ENCODE measurements at regions not wholly inside any gene's neighbourhood (a gene's known extent, or its start where the extent isn't known, plus 50 kb on each side); places are given as distances from the start of the nearest gene placed in this dataset.

DNA sequence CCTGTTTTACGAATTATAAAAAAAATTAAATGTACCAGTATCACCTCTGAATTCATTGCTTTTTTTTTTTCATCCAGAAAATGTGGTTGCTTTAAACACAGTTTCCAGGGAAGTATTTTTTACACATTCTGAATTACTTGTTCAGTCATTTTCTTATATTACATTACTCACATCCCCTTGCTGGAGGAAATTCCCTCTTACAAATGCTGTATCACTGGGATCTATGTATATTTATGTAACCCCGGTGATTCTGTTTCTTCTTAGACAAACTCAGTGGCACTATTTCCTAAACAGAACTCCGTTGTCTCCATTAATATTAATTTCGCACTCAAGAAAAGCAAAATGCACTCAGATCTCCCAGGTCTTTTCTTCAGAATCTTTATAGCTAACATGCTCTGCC lies 1078.5 kb upstream of the ZEB2 start:
- H3K9me3 Mint-ChIP-seq: peaks cover 0 to 2% (median 0%) of the 10 kb centered on the region in 6 donors
- H3K36me3 Mint-ChIP-seq: no peaks in the 10 kb centered on the region
- H3K4me3 Mint-ChIP-seq: no peak overlapping the region
- no peak for DNase-seq
- H3K27me3 Mint-ChIP-seq (ENCODE audit: low read depth in 3 of 3): no peaks in the 10 kb centered on the region
- no peaks in the 10 kb centered on the region for H3K4me1 Mint-ChIP-seq
- H3K27ac Mint-ChIP-seq: no peak overlapping the region

DNA sequence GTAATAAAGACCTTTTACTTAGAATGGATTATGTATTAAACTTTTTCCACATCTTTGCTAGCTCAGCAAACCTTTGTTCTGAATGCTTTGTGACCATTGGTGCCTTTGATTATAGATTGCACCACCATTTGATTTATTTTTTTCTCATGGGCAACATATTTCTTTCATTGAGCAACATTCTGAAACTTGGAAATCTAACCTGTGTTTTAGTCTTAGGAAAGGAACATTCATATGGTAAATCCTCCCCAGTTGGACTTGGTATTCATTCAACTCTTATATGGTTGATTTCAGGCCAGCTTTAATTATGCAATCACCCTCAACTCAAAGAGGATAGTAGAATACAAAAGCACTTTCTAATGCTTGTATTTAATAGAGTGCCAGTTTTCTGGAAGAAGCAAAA lies 1077.9 kb upstream of the ZEB2 start:
- Mint-ChIP-seq H3K4me3 (no peak overlapping the region), H3K9me3 (no peaks in the 10 kb centered on the region), H3K27me3 (ENCODE audit: low read depth in 3 of 3) (no peaks in the 10 kb centered on the region), H3K36me3 (no peaks in the 10 kb centered on the region), H3K4me1 (no peaks in the 10 kb centered on the region), H3K27ac (no peak overlapping the region)
- no peak for DNase-seq

DNA sequence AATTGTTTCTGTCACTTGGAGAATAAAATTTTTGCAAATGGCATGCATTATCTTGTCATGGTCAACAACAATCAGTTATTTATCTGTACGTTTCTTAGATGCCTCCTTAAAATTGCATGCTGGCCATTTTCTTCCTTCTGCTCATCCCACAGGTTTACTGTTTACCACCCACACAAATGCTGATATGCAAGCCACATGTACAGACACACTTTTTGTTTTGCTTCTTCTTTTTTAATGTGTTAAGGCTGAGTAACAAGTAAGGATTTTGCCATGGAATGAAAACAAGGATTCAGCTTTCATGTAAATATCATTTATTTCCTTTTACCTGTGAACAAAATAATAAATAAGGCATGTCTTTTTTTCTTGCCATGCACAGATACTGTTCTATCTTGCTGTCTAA lies 1077.1 kb upstream of the ZEB2 start:
- Mint-ChIP-seq H3K27me3 (ENCODE audit: low read depth in 3 of 3) (no peaks in the 10 kb centered on the region), H3K9me3 (no peaks in the 10 kb centered on the region), H3K4me1 (no peaks in the 10 kb centered on the region), H3K36me3 (no peaks in the 10 kb centered on the region), H3K27ac (no peak overlapping the region), H3K4me3 (no peak overlapping the region)
- DNase-seq: no peak

DNA sequence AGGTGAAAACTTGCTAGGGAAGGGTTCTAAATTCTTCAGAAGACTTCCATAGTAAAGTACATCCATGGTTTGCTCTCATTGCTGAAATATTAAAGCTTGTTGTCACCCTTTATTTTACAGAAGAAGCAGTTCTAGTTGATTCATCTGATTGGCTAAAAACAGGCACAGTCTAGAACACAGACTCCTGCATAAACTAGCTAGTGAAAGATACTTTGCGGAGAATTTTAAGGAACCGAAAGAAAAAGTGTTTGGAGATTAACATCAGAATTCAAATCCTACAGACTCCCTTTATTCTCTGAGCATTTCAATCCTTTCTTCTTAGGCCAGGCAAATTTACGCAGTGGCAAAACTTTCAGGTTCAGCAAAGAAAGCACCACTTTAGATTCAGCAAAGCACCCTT lies 1076.5 kb upstream of the ZEB2 start:
- Mint-ChIP-seq H3K27ac (no peak overlapping the region), H3K9me3 (no peaks in the 10 kb centered on the region), H3K27me3 (ENCODE audit: low read depth in 3 of 3) (no peaks in the 10 kb centered on the region), H3K4me1 (no peaks in the 10 kb centered on the region), H3K4me3 (no peak overlapping the region), H3K36me3 (no peaks in the 10 kb centered on the region)
- DNase-seq: no peak

DNA sequence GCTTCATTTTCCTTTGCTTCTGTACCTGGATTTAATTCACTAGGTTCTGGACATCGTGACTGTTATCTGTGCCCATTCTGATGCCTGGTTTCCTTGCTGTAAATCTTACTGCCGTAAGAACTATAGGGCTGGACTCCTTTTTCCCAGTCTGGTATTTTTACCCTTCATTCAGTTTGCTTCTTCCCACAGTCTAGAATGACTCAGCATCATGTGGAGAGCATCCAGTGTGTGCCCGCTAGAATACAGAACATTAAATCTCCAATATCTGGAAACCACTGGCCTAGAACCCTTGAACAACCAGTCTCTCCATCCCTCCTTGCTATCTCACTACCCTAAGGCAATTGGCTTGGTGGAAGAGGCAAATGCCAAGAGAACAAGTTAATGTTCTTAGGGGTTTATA lies 1075.4 kb upstream of the ZEB2 start:
- Mint-ChIP-seq H3K36me3 (no peaks in the 10 kb centered on the region), H3K27me3 (ENCODE audit: low read depth in 3 of 3) (peaks cover 0 to 1% (median 0%) of the 10 kb centered on the region in 3 donors), H3K4me3 (no peak overlapping the region), H3K4me1 (no peaks in the 10 kb centered on the region), H3K27ac (no peak overlapping the region), H3K9me3 (no peaks in the 10 kb centered on the region)
- no peak for DNase-seq

DNA sequence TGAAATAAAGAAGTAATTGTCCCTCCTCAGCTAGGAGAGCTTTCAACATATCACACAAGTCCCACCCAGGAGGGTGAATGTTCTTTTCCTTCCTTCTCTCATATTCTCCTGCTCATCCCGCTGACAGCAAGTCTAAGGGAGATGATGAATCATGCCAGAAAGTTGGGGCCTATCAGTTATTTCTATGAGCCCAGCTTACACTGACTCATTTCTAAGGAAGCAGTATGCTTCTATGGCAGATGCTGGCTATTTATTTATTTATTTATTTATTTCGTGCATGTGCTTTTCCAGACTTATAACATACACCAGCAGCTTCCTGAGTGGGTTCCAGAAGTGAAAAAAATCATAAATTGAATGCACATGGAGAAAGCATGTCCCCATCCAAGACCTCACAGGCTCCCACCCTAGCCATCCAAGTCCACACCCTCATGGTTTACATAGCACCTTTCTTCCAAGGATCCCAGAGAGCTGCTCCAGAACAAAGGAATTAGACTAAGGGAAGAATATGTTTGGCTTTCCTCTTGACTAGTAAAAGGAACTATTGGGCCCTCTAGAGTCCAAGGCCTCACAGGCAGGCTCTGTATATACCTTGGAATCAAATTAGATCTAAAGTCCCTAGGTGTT lies 1074.2 kb upstream of the ZEB2 start:
- no peaks in the 10 kb centered on the region for H3K4me1 Mint-ChIP-seq
- DNase-seq: no peak
- H3K36me3 Mint-ChIP-seq: no peaks in the 10 kb centered on the region
- no peaks in the 10 kb centered on the region for H3K9me3 Mint-ChIP-seq
- no peak overlapping the region for H3K4me3 Mint-ChIP-seq
- H3K27ac Mint-ChIP-seq: no peak overlapping the region
- H3K27me3 Mint-ChIP-seq (ENCODE audit: low read depth in 3 of 3): peaks cover 0 to 1% (median 0%) of the 10 kb centered on the region in 3 donors

DNA sequence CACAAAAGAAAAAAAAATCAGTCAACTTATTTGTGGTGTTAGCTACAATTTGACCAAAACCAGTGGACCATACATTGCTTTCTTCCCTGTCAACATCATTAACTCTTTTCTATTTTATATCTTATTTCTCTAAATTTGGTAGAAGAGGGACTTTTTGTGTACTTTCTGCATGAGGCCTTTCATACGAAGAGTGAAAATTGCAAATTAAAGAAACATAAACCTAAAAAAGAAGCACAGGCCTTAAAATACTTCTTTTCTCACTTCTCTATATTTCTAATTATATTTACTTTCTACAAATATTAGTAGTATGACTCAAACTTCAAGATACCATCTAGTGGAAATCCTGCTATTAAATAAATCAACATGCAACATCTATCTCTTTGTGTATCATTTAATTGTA lies 1073.4 kb upstream of the ZEB2 start:
- no peaks in the 10 kb centered on the region for H3K36me3 Mint-ChIP-seq
- H3K4me3 Mint-ChIP-seq: no peak overlapping the region

DNA sequence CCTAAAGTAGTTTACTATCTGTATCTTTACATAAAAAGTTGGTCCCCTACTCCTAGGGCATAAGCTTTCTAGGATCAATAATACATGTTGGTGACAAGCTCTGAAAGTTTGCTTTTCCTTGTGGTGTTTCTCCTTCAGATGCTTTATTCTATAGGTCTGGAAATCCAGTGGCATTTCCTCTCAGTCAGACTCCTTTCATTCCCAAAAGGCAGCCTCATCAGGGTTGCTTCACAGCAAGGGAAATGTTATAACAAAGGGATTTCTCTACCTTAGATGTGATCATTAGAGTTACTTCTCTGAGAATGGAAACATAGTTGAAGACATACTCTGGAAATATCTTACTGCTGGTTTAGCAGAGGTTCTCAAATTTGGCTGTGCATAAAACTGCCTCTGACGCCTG lies 1072.4 kb upstream of the ZEB2 start:
- no peaks in the 10 kb centered on the region for H3K9me3 Mint-ChIP-seq

More for the DNA sequence above, 1073.4 kb upstream of the ZEB2 start:
- H3K27ac Mint-ChIP-seq: no peak overlapping the region
- DNase-seq: no peak
- H3K27me3 Mint-ChIP-seq (ENCODE audit: low read depth in 3 of 3): peaks cover 0 to 1% (median 0%) of the 10 kb centered on the region in 3 donors
- H3K4me1 Mint-ChIP-seq: no peaks in the 10 kb centered on the region
- no peaks in the 10 kb centered on the region for H3K9me3 Mint-ChIP-seq

DNA sequence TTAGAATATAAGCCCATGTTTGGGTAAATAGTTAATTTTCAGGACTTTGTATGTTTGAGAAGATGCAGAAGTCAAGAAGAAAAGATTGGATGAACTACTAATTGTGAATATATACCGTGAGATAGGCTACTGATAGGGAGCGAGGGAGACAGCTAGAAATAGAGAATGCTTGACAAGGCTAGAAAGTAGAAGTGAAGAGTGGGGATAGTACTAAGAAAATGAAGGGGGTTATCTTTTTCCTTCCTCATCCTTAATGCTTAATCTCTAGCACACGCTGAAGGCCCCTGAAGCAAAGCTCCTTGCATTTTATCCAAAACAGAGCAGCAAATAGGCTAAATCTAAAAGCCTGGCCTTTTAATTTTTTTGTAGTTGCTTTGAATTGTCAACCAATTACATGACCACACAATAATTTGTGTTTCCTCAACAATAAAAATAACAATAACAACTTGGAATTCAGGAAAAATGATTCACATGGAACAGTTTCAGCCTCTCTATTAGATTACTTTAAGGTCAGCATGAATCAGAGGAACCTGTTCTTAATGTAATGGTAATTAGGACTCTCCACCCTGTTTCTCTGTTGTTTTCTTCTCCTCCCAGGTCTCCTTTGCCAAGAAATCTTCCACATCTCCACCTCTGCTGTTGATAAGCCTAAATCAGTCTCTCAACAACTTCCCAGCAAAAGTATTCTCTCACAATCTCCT lies 1071.3 kb upstream of the ZEB2 start:
- Mint-ChIP-seq H3K36me3 (no peaks in the 10 kb centered on the region), H3K27me3 (ENCODE audit: low read depth in 3 of 3) (peaks cover 0 to 1% (median 0%) of the 10 kb centered on the region in 3 donors), H3K27ac (no peak overlapping the region), H3K4me1 (no peaks in the 10 kb centered on the region), H3K9me3 (no peaks in the 10 kb centered on the region), H3K4me3 (no peak overlapping the region)
- DNase-seq: no peak

More for the DNA sequence above, 1072.4 kb upstream of the ZEB2 start:
- Mint-ChIP-seq H3K4me3 (no peak overlapping the region), H3K4me1 (no peaks in the 10 kb centered on the region), H3K27ac (no peak overlapping the region), H3K36me3 (no peaks in the 10 kb centered on the region), H3K27me3 (ENCODE audit: low read depth in 3 of 3) (peaks cover 0 to 1% (median 0%) of the 10 kb centered on the region in 3 donors)
- DNase-seq: no peak

DNA sequence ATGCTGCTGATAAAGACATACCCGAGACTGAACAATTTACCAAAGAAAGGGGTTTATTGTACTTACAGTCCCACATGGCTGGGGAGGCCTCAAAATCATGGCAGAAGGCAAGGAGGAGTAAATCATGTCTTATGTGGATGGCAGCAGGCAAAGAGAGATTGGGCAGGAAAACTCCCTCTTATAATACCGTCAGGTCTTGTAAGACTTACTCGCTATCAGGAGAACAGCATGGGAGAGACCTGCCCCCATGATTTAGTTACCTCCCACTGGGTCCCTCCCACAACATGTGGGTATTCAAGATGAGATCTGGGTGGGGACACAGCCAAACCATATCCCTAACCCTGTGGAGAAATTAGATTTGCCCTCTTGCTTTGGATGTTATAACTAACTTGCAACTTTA lies 1068.0 kb upstream of the ZEB2 start:
- H3K36me3 Mint-ChIP-seq: no peaks in the 10 kb centered on the region
- no peak overlapping the region for H3K27ac Mint-ChIP-seq
- H3K27me3 Mint-ChIP-seq (ENCODE audit: low read depth in 3 of 3): peaks cover 0 to 1% (median 0%) of the 10 kb centered on the region in 3 donors
- no peak for DNase-seq
- no peaks in the 10 kb centered on the region for H3K9me3 Mint-ChIP-seq
- H3K4me1 Mint-ChIP-seq: no peaks in the 10 kb centered on the region
- no peak overlapping the region for H3K4me3 Mint-ChIP-seq

DNA sequence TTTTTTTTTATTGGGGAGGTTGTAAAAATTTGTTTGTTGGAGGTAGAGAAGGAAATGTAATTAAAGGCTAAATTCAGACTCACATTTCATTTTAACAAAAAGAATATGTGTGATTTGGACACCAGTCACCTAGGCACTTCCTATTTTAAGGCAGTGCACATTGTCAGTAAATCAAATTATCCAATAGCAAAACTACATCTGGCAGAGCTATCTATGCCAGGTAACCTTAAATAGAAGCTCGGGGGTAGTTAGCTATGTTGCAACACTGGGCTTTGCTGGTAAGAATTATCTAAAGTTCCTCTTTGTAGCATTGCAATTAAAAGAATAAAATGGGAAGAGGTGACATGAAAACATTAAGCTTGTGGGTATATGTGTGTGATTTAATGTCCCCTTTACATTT lies 1064.4 kb upstream of the ZEB2 start:
- DNase-seq: no peak
- no peak overlapping the region for H3K4me3 Mint-ChIP-seq
- no peak overlapping the region for H3K27ac Mint-ChIP-seq
- no peaks in the 10 kb centered on the region for H3K27me3 Mint-ChIP-seq (ENCODE audit: low read depth in 3 of 3)
- H3K9me3 Mint-ChIP-seq: peaks cover 0 to 7% (median 0%) of the 10 kb centered on the region in 6 donors
- H3K4me1 Mint-ChIP-seq: no peaks in the 10 kb centered on the region
- no peaks in the 10 kb centered on the region for H3K36me3 Mint-ChIP-seq

DNA sequence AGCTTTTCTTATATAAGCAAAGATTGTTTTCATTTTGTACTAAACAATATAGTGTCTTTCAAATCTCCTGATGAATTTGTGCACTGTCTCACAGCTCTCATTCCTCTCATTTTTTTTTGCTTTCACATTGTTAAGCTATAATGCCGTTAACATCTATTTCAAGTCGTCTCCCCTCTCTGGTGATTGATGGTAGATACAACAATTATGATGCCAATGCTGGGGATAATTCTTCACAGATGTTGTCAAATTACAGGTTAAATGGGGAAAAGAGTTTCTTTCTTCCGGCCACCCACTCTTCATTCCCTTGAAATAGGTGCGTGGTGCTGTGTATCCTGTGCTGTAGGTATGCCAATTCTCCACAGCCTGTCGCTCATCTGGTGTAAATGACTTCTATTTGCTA lies 1053.7 kb upstream of the ZEB2 start:
- no peak overlapping the region for H3K4me3 Mint-ChIP-seq
- H3K27me3 Mint-ChIP-seq (ENCODE audit: low read depth in 3 of 3): peaks cover 3 to 4% (median 3%) of the 10 kb centered on the region in 3 donors

DNA sequence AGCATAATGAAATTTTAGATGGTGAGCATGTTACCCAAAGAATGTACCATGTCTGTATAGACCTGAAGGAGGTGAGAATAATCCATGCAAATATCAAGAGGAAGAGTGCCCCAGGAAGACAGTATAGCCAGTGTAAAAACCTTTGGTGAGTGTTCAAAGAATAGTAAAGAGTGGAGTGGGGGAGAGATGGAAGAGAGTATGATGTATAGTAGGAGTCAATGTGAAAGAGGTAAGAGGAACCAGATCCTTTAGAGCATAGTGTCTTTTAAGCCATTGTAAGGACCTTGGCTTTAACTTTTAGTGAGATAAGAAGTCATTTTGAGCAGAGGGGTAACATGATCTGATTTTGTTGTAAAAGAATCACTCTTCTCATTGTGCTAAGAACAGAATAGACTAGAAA lies 1052.3 kb upstream of the ZEB2 start:
- Mint-ChIP-seq H3K4me3 (no peak overlapping the region), H3K27ac (no peak overlapping the region), H3K9me3 (peaks cover 0 to 2% (median 0%) of the 10 kb centered on the region in 6 donors), H3K27me3 (ENCODE audit: low read depth in 3 of 3) (peaks cover 2 to 4% (median 3%) of the 10 kb centered on the region in 3 donors), H3K36me3 (no peaks in the 10 kb centered on the region), H3K4me1 (no peaks in the 10 kb centered on the region)
- no peak for DNase-seq

More for the DNA sequence above, 1053.7 kb upstream of the ZEB2 start:
- Mint-ChIP-seq H3K27ac (no peak overlapping the region), H3K4me1 (no peaks in the 10 kb centered on the region), H3K9me3 (peaks cover 0 to 2% (median 0%) of the 10 kb centered on the region in 6 donors), H3K36me3 (no peaks in the 10 kb centered on the region)
- DNase-seq: no peak

DNA sequence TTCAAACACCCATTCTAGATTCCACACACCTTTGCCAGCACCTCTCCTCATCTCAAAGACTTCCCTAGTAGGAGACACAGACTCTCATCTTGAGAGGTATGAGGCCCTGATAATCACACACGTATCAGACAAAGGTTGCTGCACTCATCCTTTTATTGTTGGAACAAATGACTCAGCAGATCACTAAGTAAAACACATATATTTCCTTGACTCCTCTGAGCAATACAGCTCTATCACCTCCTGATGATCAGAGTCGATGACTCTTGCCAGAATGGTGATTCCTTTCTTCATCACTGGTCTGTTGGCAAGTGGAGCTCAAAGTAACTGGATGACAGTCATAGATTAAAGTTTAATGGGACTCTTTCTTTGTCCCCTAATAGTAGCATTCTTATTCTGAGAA lies 1049.2 kb upstream of the ZEB2 start:
- no peaks in the 10 kb centered on the region for H3K36me3 Mint-ChIP-seq
- H3K4me3 Mint-ChIP-seq: no peak overlapping the region
- no peak overlapping the region for H3K27ac Mint-ChIP-seq
- H3K9me3 Mint-ChIP-seq: peaks cover 0 to 2% (median 0%) of the 10 kb centered on the region in 6 donors
- peaks cover 2 to 3% (median 2%) of the 10 kb centered on the region in 3 donors for H3K27me3 Mint-ChIP-seq (ENCODE audit: low read depth in 3 of 3)
- no peaks in the 10 kb centered on the region for H3K4me1 Mint-ChIP-seq
- DNase-seq: no peak
